Endothelial cell of umbilical vein (primary cell): ENCODE measurements at regions not wholly inside any gene's neighbourhood (a gene's known extent, or its start where the extent isn't known, plus 50 kb on each side); places are given as distances from the start of the nearest gene placed in this dataset.

Experiments used
- BruUV-seq: library from RNA; stranded (reverse); fragments of 400-500 nt; replicated peaks from 2 replicates; lab custom pipeline; 2021; lab: Mats Ljungman, UMichigan
- CTCF ChIA-PET: fragments of 300-600, 350-600 bp; sonication (Branson Sonifier 250); formaldehyde crosslinking; loops from one replicate; lab custom pipeline; 2021; ENCODE audit warnings: antibody characterized with exemption, inconsistent platforms; lab: Charles Lee
- POLR2A ChIA-PET: fragments of 300-600, 350-600 bp; sonication (Branson Sonifier 250); formaldehyde crosslinking; loops from one replicate; lab custom pipeline; 2021; ENCODE audit warnings: antibody characterized with exemption, inconsistent platforms; lab: Charles Lee
- DNase-seq: peaks from one replicate; pipeline ENCODE4 v3.0.0-alpha.2; 2011; ENCODE audit warnings: low read depth, low spot score
- FAIRE-seq: peaks from 2 replicates; lab custom pipeline; 2011; peaks lifted over from hg19 to GRCh38; lab: Jason Lieb, UNC
- H2AFZ ChIP-seq: 2 replicates; pipeline ENCODE4 v1.6.0; 2012; ENCODE audit warnings: low read depth, low read length, control low read depth, inconsistent platforms
- H3K27ac ChIP-seq: 2 replicates; pipeline ENCODE4 v1.5.1; 2011; ENCODE audit warnings: low read depth, mild to moderate bottlenecking, control low read depth, low read length, moderate library complexity; ENCODE audit not compliant: insufficient read depth
- H3K27me3 ChIP-seq, 2 experiments: 2 replicates each; pipeline versions ENCODE4 v1.6.0 to v1.6.1; 2011; ENCODE audit warnings: low read length in 2 of 2, mixed read lengths in 1 of 2; ENCODE audit not compliant: control insufficient read depth in 2 of 2, insufficient read depth in 2 of 2
- H3K36me3 ChIP-seq, 2 experiments: 2 replicates in 1 of 2; 3 replicates in 1 of 2; pipeline ENCODE4 v1.5.1; 2011; ENCODE audit warnings: low read length in 2 of 2, mild to moderate bottlenecking in 1 of 2, moderate library complexity in 1 of 2; ENCODE audit not compliant: control insufficient read depth in 2 of 2, insufficient read depth in 2 of 2; ENCODE audit errors: extremely low read depth in 1 of 2
- H3K4me1 ChIP-seq: 3 replicates; pipeline ENCODE4 v1.5.1; 2011; ENCODE audit warnings: mild to moderate bottlenecking, low read length; ENCODE audit not compliant: control insufficient read depth, insufficient read depth; ENCODE audit errors: extremely low read depth
- H3K4me2 ChIP-seq: 2 replicates; pipeline ENCODE4 v1.6.1; 2011; ENCODE audit warnings: low read length, control low read depth, mixed read lengths; ENCODE audit not compliant: insufficient read depth
- H3K4me3 ChIP-seq, 3 experiments: fragments of 200-600 bp in 1 of 3; sonication (generic), shearing (Covaris generic) in 1 of 3; replicated peaks in 1 of 3; 2 replicates each; pipeline ENCODE4 v1.5.1; 2011 to 2016; ENCODE audit warnings: control low read depth in 3 of 3, low read length in 3 of 3, mild to moderate bottlenecking in 2 of 3, inconsistent platforms in 1 of 3, low read depth in 1 of 3, moderate library complexity in 1 of 3; ENCODE audit not compliant: insufficient read depth in 1 of 3
- H3K79me2 ChIP-seq: 2 replicates; pipeline ENCODE4 v1.6.0; 2012; ENCODE audit warnings: low read length, inconsistent platforms; ENCODE audit not compliant: control insufficient read depth, insufficient read depth
- H3K9ac ChIP-seq: replicated peaks from 2 replicates; pipeline ENCODE3; 2011; ENCODE audit warnings: low read length, control low read depth; ENCODE audit not compliant: insufficient read depth; ENCODE audit errors: extremely low read depth
- H3K9me1 ChIP-seq: replicated peaks from 3 replicates; pipeline ENCODE4 v1.6.0; 2011; ENCODE audit warnings: mild to moderate bottlenecking, low read length; ENCODE audit not compliant: control insufficient read depth, insufficient read depth; ENCODE audit errors: extremely low read depth
- H3K9me3 ChIP-seq: replicated peaks from 2 replicates; pipeline ENCODE4 v1.5.1; 2012; ENCODE audit warnings: low read length, inconsistent platforms; ENCODE audit not compliant: control insufficient read depth, insufficient read depth
- H4K20me1 ChIP-seq: replicated peaks from 2 replicates; pipeline ENCODE3; 2011; ENCODE audit warnings: mild to moderate bottlenecking, low read length; ENCODE audit not compliant: control insufficient read depth, insufficient read depth; ENCODE audit errors: extremely low read depth
- EZH2 ChIP-seq: IDR thresholded peaks from 2 replicates; pipeline ENCODE4 v1.6.1; 2012; ENCODE audit warnings: borderline replicate concordance, low read depth, mild to moderate bottlenecking, moderate library complexity, low read length, inconsistent platforms; ENCODE audit not compliant: severe bottlenecking
- FOS ChIP-seq: IDR thresholded peaks from 2 replicates; pipeline ENCODE4 v1.6.1; 2011; ENCODE audit warnings: mild to moderate bottlenecking, low read length, moderate library complexity, borderline replicate concordance; ENCODE audit not compliant: insufficient read depth
- GATA2 ChIP-seq: IDR thresholded peaks from 2 replicates; pipeline ENCODE4 v1.7.0; 2011; ENCODE audit warnings: low read depth, mild to moderate bottlenecking, moderate library complexity, mixed read lengths, low read length; ENCODE audit not compliant: insufficient read length, insufficient read depth
- JUN ChIP-seq: IDR thresholded peaks from 2 replicates; pipeline ENCODE4 v1.6.1; 2011; ENCODE audit warnings: borderline replicate concordance, low read depth; ENCODE audit not compliant: insufficient read length, insufficient read depth
- MYC ChIP-seq: IDR thresholded peaks from one replicate; pipeline ENCODE4 v1.6.1; 2011; ENCODE audit warnings: mild to moderate bottlenecking, low read depth, low read length
- POLR2A ChIP-seq: IDR thresholded peaks from 2 replicates; pipeline ENCODE4 v1.6.1; 2012; ENCODE audit warnings: low read depth, mild to moderate bottlenecking, control low read depth, low read length
- POLR2AphosphoS5 ChIP-seq: IDR thresholded peaks from 2 replicates; pipeline ENCODE4 v1.6.1; 2012; ENCODE audit warnings: low read depth, mild to moderate bottlenecking, control low read depth, low read length, moderate library complexity; ENCODE audit not compliant: insufficient read depth
- dilution Hi-C: fragments of 300-500 bp; cut with MboI; formaldehyde crosslinking; loops from one replicate; pipeline ENCODE4 v1.15.0; 2019; ENCODE audit warnings: low sequenced_read_pairs; ENCODE audit not compliant: extremely low pct_ligation_motif_present
- intact Hi-C: fragments of 100-400 bp; cut with micrococcal nuclease; formaldehyde crosslinking; loops from one replicate; pipeline ENCODE4 v1.10.0; 2022
- TF ChIP-seq, protein P1 (sequence below), 2 donors: IDR thresholded peaks; 1 replicate in 1 of 2; 2 replicates in 1 of 2; pipeline ENCODE4 v1.5.1; 2011; ENCODE audit warnings: low read length in 2 of 2, mild to moderate bottlenecking in 2 of 2, moderate library complexity in 2 of 2, control low read depth in 1 of 2, inconsistent platforms in 1 of 2, low read depth in 1 of 2; ENCODE audit not compliant: insufficient read depth in 1 of 2; ENCODE audit errors: extremely low read depth in 1 of 2
- TF ChIP-seq, protein P2 (sequence below): IDR thresholded peaks from 2 replicates; pipeline ENCODE4 v1.6.1; 2011; ENCODE audit not compliant: insufficient read depth, insufficient read length

- no peaks in the 10 kb centered on the region for H3K27me3 ChIP-seq
- no peaks in the 10 kb centered on the region for H4K20me1 ChIP-seq
- H3K4me1 ChIP-seq: no peaks in the 10 kb centered on the region
- POLR2A ChIA-PET: interaction anchor here (0.6 kb wide), 1 partner anchor 227 kb away, joined by 6 read pairs; no protein-coding TSS in a partner anchor
- no TSS peak for BruUV-seq
- no peaks in the 10 kb centered on the region for H3K36me3 ChIP-seq
- TF ChIP-seq JUN (no peak), POLR2A (no peak), EZH2 (no peak), FOS (no peak), GATA2 (no peak), MYC (no peak), POLR2AphosphoS5 (no peak)
- TF ChIP-seq, protein P1, sequence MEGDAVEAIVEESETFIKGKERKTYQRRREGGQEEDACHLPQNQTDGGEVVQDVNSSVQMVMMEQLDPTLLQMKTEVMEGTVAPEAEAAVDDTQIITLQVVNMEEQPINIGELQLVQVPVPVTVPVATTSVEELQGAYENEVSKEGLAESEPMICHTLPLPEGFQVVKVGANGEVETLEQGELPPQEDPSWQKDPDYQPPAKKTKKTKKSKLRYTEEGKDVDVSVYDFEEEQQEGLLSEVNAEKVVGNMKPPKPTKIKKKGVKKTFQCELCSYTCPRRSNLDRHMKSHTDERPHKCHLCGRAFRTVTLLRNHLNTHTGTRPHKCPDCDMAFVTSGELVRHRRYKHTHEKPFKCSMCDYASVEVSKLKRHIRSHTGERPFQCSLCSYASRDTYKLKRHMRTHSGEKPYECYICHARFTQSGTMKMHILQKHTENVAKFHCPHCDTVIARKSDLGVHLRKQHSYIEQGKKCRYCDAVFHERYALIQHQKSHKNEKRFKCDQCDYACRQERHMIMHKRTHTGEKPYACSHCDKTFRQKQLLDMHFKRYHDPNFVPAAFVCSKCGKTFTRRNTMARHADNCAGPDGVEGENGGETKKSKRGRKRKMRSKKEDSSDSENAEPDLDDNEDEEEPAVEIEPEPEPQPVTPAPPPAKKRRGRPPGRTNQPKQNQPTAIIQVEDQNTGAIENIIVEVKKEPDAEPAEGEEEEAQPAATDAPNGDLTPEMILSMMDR (IDR thresholded peaks at IDR 0.05; ENCODE audit: extremely low read depth in 1 of 2, insufficient read depth in 1 of 2, low read depth in 1 of 2, low read length in 2 of 2): no peak
- TF ChIP-seq, protein P2, sequence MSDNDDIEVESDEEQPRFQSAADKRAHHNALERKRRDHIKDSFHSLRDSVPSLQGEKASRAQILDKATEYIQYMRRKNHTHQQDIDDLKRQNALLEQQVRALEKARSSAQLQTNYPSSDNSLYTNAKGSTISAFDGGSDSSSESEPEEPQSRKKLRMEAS: no peak
- no peaks in the 10 kb centered on the region for H3K9me1 ChIP-seq
- intact Hi-C loops (loop anchor here (10.0 kb wide), 2 partner anchors 320 to 680 kb away; partner anchors contain the start of gene GRPR), dilution Hi-C loops (no loop called here)
- H3K9ac ChIP-seq: no peak overlapping the region
- no peak overlapping the region for H3K4me2 ChIP-seq
- no peak overlapping the region for H3K27ac ChIP-seq
- H3K79me2 ChIP-seq: no peaks in the 10 kb centered on the region
- FAIRE-seq: no peak
- H3K9me3 ChIP-seq: no peaks in the 10 kb centered on the region
- DNase-seq: no peak
- CTCF ChIA-PET: interaction anchor here (0.9 to 2.4 kb wide), 12 partner anchors 8 to 514 kb away, joined by 3 to 22 read pairs (median 6); partner anchors contain the start of gene GRPR
- H2AFZ ChIP-seq: no peak overlapping the region
- H3K4me3 ChIP-seq: no peak overlapping the region
Measured at GRCh38 chrX:16444353-16444752, 205.6 kb upstream of the S100G start.
